A549 (cell line): ENCODE measurements at regions not wholly inside any gene's neighbourhood (a gene's known extent, or its start where the extent isn't known, plus 50 kb on each side); places are given as distances from the start of the nearest gene placed in this dataset.

Experiments used
- ATAC-seq, 2 experiments: fragments of 200-7000 bp in 1 of 2; fragments of >200 bp in 1 of 2; cut with Nextera tagmentation in 1 of 2; cut with Tn5 transposase in 1 of 2; 3 replicates each; pipeline versions ENCODE4 v1.8.0 to v1.9.1; 2018 to 2020; ENCODE audit warnings: mild to moderate bottlenecking in 1 of 2, moderate library complexity in 1 of 2
- CTCF ChIA-PET: fragments of 300-600 bp; sonication (Branson Sonifier 250); formaldehyde crosslinking; extraction: SDS; loops from one replicate; lab custom pipeline; 2021; ENCODE audit warnings: antibody characterized with exemption, inconsistent platforms; lab: Yijun Ruan, JAX
- POLR2A ChIA-PET: fragments of 350-600 bp; formaldehyde crosslinking; extraction: SDS; loops from one replicate; lab custom pipeline; 2021; ENCODE audit warnings: antibody characterized with exemption, inconsistent platforms; lab: Yijun Ruan, JAX
- DNase-seq, 2 experiments: peaks; one replicate each; pipeline versions ENCODE4 v3.0.0 to v3.0.0-alpha.2; 2011 to 2016; ENCODE audit warnings: low read depth in 1 of 2, low spot score in 1 of 2
- FAIRE-seq: peaks from 2 replicates; lab custom pipeline; 2011; peaks lifted over from hg19 to GRCh38; lab: Jason Lieb, UNC
- H3K27ac ChIP-seq, 2 experiments: fragments of >200 bp; sonication (Bioruptor Twin); formaldehyde crosslinking; 3 replicates each; pipeline ENCODE4 v1.5.1; 2016 to 2017
- H3K4me1 ChIP-seq: fragments of >200 bp; sonication (Bioruptor Twin); formaldehyde crosslinking; 3 replicates; pipeline ENCODE4 v1.6.1; 2016
- H3K4me2 ChIP-seq: fragments of >200 bp; sonication (Bioruptor Twin); formaldehyde crosslinking; 3 replicates; pipeline ENCODE4 v1.6.1; 2016
- H3K4me3 ChIP-seq: fragments of >200 bp; sonication (Bioruptor Twin); formaldehyde crosslinking; 3 replicates; pipeline ENCODE4 v1.5.1; 2016
- H3K9me3 ChIP-seq: fragments of >200 bp; sonication (Bioruptor Twin); formaldehyde crosslinking; 3 replicates; pipeline ENCODE4 v1.6.1; 2016
- CBX8 ChIP-seq: fragments of 200-600 bp; sonication (generic); IDR thresholded peaks from 2 replicates; pipeline ENCODE4 v1.6.1; 2016
- FOSB ChIP-seq: fragments of 250-450 bp; sonication (Bioruptor Pico); IDR thresholded peaks from 2 replicates; pipeline ENCODE4 v1.5.0; 2020; ENCODE audit warnings: mild to moderate bottlenecking, moderate library complexity
- FOXS1 ChIP-seq: fragments of 250-450 bp; sonication (Bioruptor Pico); IDR thresholded peaks from 2 replicates; pipeline ENCODE4 v1.5.0; 2020; ENCODE audit warnings: mild to moderate bottlenecking, moderate library complexity
- HEYL ChIP-seq: fragments of 250-450 bp; sonication (Bioruptor Pico); IDR thresholded peaks from 2 replicates; pipeline ENCODE4 v1.8.0; 2021; ENCODE audit warnings: mild to moderate bottlenecking, moderate library complexity
- JUN ChIP-seq, 2 experiments: fragments of >200 bp; sonication (Bioruptor Twin); formaldehyde crosslinking; IDR thresholded peaks; 2 replicates in 1 of 2; 3 replicates in 1 of 2; pipeline ENCODE4 v1.6.1; 2016 to 2017
- MAFK ChIP-seq: fragments of 450-650 bp; IDR thresholded peaks from 2 replicates; pipeline ENCODE4 v1.6.1; 2014; ENCODE audit not compliant: partially characterized antibody
- PHF8 ChIP-seq: fragments of 200-600 bp; sonication (generic); IDR thresholded peaks from 2 replicates; pipeline ENCODE4 v1.6.1; 2016; ENCODE audit warnings: low read depth, mild to moderate bottlenecking, antibody characterized with exemption, moderate library complexity, borderline replicate concordance
- RAD21 ChIP-seq, 2 experiments: fragments of >200 bp in 1 of 2; sonication (Bioruptor Twin) in 1 of 2; formaldehyde crosslinking in 1 of 2; IDR thresholded peaks in 1 of 2; conservative IDR thresholded peaks in 1 of 2; 2 replicates in 1 of 2; 3 replicates in 1 of 2; pipeline ENCODE4 v1.6.1; 2012 to 2018; ENCODE audit warnings: inconsistent platforms in 1 of 2
- RARB ChIP-seq: fragments of 250-450 bp; sonication (Bioruptor Pico); IDR thresholded peaks from 2 replicates; pipeline ENCODE4 v1.8.0; 2021; ENCODE audit warnings: mild to moderate bottlenecking, moderate library complexity
- RNF2 ChIP-seq: fragments of 200-600 bp; sonication (generic); IDR thresholded peaks from 2 replicates; pipeline ENCODE4 v1.6.1; 2016; ENCODE audit warnings: low read depth, mild to moderate bottlenecking, antibody characterized with exemption, moderate library complexity, borderline replicate concordance
- TFCP2L1 ChIP-seq: fragments of 250-450 bp; sonication (Bioruptor Pico); IDR thresholded peaks from 2 replicates; pipeline ENCODE4 v1.5.0; 2021; ENCODE audit warnings: mild to moderate bottlenecking
- TP53 ChIP-seq: fragments of 250-450 bp; sonication (Bioruptor Pico); IDR thresholded peaks from 2 replicates; pipeline ENCODE4 v1.5.0; 2021; ENCODE audit warnings: mild to moderate bottlenecking, moderate library complexity
- ZC3H11A ChIP-seq: fragments of 450-650 bp; IDR thresholded peaks from 2 replicates; pipeline ENCODE4 v1.6.1; 2014; ENCODE audit warnings: antibody characterized with exemption, mild to moderate bottlenecking
- ZNF302 ChIP-seq: fragments of 250-450 bp; sonication (Bioruptor Pico); IDR thresholded peaks from 2 replicates; pipeline ENCODE4 v1.9.0; 2021; ENCODE audit warnings: inconsistent platforms, mild to moderate bottlenecking, moderate library complexity
- WGBS: methylation state at CpG from one replicate; pipeline ENCODE4 v1.1.6; 2017; ENCODE audit errors: missing lambda C conversion rate; 5-methylcytosine and 5-hydroxymethylcytosine counted together
- TF ChIP-seq, protein P1 (sequence below): IDR thresholded peaks from 2 replicates; pipeline ENCODE4 v1.6.1; 2012
- TF ChIP-seq, protein P2 (sequence below): fragments of >200 bp; sonication (Bioruptor Twin); formaldehyde crosslinking; IDR thresholded peaks from 2 replicates; pipeline ENCODE4 v1.6.1; 2016
- TF ChIP-seq, protein P3 (sequence below): fragments of 450-650 bp; IDR thresholded peaks from 2 replicates; pipeline ENCODE4 v1.6.1; 2014; ENCODE audit warnings: antibody characterized with exemption

DNA sequence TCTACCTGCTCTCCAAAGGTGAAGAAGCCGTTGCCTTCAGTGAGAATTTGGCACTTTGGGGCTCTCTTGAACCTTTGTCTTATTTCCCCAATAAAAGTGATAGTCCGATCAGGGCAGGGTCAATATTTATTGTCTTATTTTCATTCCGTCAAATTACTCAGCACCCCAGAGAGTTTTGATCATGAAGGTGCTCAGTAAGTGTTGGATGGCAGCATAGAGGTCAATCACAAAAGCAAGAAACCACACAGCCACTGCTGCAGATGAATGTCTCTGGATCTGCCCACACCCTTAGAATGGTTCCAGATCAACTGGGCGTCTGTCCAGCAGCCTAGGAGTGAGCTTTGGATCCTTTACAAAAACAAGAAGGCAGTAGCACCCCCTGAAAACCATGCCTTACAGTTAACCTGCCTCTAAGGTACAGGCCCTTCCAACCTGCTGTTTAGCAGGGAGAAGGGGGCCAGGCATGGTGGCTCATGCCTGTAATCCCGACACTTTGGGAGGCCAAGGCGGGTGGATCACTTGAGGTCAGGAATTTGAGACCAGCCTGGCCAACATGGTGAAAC lies 97.3 kb downstream of the PSMG1 start:
- H3K4me1 ChIP-seq = no peaks in the 10 kb centered on the region
- ChIA-PET POLR2A (no interaction called here), CTCF (interaction anchor here (0.7 to 2.6 kb wide), 4 partner anchors 10 to 1589 kb away, joined by 3 to 11 read pairs (median 4); no protein-coding TSS in a partner anchor)
- FAIRE-seq (no peak), ATAC-seq (no peak), DNase-seq (no peak)
- TF ChIP-seq, protein P1, sequence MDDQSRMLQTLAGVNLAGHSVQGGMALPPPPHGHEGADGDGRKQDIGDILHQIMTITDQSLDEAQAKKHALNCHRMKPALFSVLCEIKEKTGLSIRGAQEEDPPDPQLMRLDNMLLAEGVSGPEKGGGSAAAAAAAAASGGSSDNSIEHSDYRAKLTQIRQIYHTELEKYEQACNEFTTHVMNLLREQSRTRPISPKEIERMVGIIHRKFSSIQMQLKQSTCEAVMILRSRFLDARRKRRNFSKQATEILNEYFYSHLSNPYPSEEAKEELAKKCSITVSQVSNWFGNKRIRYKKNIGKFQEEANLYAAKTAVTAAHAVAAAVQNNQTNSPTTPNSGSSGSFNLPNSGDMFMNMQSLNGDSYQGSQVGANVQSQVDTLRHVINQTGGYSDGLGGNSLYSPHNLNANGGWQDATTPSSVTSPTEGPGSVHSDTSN = no peak
- no peak for TF ChIP-seq RAD21 (conservative IDR thresholded peaks at IDR 0.05 in 1 of 2, IDR thresholded peaks at IDR 0.05 in 1 of 2)
- TF ChIP-seq FOXS1 (CRISPR knock-in tag) = no peak
- TF ChIP-seq, protein P2, sequence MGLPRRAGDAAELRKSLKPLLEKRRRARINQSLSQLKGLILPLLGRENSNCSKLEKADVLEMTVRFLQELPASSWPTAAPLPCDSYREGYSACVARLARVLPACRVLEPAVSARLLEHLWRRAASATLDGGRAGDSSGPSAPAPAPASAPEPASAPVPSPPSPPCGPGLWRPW = no peak
- no peak for TF ChIP-seq CBX8
- no peaks in the 10 kb centered on the region for H3K9me3 ChIP-seq
- H3K4me2 ChIP-seq = no peak overlapping the region
- H3K4me3 ChIP-seq = no peak overlapping the region
- no peak overlapping the region for H3K27ac ChIP-seq
- 86% methylated on average over 3 of the region's 6 CpGs for WGBS

DNA sequence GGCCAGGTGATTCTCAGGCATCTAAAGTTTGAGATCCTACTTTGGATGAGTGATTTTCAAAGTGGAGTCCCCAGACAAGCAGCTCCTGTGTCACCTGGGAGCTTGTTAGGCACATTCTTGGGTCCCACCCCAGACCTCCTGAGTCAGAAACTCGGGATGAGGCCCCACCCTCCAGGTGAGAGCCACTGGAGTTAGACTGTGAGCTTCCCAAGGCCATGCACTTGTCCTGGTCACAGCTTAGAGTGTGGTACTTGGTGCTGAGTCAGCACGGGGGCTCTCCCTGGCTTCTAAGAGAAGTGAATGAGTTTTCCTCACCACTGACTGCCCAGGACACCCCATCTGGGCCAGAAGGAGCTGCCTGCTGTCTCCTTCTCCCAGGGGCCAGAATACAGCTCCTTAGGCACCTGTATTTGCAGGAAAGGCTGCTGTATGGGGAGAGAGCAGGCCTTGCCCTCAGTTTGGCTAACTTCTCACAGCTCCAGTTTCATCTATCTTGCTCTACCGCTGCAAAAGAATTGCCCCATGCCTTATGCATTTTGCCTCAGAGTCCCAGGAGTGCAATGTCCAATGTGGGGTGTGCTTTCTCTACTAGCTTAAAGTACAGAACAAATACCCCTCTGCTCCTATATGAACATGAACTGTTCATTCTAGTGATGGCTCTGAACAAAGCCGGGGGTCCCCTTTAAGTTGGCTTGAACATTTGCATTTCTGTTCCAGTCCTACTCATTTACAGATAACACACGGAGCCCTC lies 98.1 kb downstream of the PSMG1 start:
- no peaks in the 10 kb centered on the region for H3K4me1 ChIP-seq
- 56% methylated on average over 4 of the region's 5 CpGs for WGBS
- H3K4me2 ChIP-seq = no peak overlapping the region
- DNase-seq (no peak), FAIRE-seq (no peak), ATAC-seq (no peak)
- no peak overlapping the region for H3K27ac ChIP-seq
- ChIA-PET POLR2A (no interaction called here), CTCF (interaction anchor here (1.0 to 2.6 kb wide), 6 partner anchors 10 to 352 kb away, joined by 3 to 11 read pairs (median 4); no protein-coding TSS in a partner anchor)
- no peak overlapping the region for H3K4me3 ChIP-seq
- TF ChIP-seq TFCP2L1 (CRISPR knock-in tag) (no peak), MAFK (peak; percentile 82)
- no peaks in the 10 kb centered on the region for H3K9me3 ChIP-seq

DNA sequence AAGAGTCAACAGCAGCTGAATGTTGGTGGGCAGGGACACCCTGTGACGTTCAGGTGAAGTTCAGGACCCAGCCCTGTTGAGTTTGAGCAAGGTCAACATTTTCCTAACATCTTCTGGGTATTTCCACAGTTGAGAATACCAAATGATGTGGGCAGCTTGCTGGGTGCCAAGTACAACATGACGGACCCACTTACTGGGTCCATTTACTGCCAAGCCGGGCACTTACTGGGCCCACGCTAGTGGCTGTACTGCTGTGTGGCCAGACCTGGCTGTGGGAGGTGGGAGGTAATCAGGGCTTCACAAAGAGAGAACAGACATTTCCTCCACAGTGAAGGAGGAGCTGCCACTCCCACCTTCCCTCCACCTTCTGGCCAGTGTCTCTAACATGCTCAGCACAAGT lies 99.2 kb downstream of the PSMG1 start:
- ChIA-PET CTCF (interaction anchor here (1.3 kb wide), 1 partner anchor 21 kb away, joined by 3 read pairs; no protein-coding TSS in a partner anchor), POLR2A (no interaction called here)
- no peaks in the 10 kb centered on the region for H3K4me1 ChIP-seq
- FAIRE-seq (no peak), ATAC-seq (no peak), DNase-seq (no peak)
- no peak overlapping the region for H3K4me2 ChIP-seq
- no peak overlapping the region for H3K4me3 ChIP-seq
- no peak overlapping the region for H3K27ac ChIP-seq
- TF ChIP-seq ZC3H11A (no peak), HEYL (CRISPR knock-in tag) (no peak), FOSB (CRISPR knock-in tag) (no peak), JUN (IDR thresholded peaks at IDR 0.05) (no peak), RNF2 (no peak), RARB (CRISPR knock-in tag) (no peak), ZNF302 (CRISPR knock-in tag) (no peak), TP53 (CRISPR knock-in tag) (no peak), PHF8 (no peak)
- TF ChIP-seq, protein P3, sequence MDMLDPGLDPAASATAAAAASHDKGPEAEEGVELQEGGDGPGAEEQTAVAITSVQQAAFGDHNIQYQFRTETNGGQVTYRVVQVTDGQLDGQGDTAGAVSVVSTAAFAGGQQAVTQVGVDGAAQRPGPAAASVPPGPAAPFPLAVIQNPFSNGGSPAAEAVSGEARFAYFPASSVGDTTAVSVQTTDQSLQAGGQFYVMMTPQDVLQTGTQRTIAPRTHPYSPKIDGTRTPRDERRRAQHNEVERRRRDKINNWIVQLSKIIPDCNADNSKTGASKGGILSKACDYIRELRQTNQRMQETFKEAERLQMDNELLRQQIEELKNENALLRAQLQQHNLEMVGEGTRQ = no peak
- TF ChIP-seq, protein P2 = no peak
- no peaks in the 10 kb centered on the region for H3K9me3 ChIP-seq
- 77% methylated on average over 4 of the region's 4 CpGs for WGBS
